K562 (cell line): ENCODE measurements at regions not wholly inside any gene's neighbourhood (a gene's known extent, or its start where the extent isn't known, plus 50 kb on each side); places are given as distances from the start of the nearest gene placed in this dataset.

Experiments
- ATF6 ChIP-seq: sonication (generic); formaldehyde crosslinking; IDR thresholded peaks from 2 replicates; pipeline ENCODE4 v1.4.0; 2020; ENCODE audit warnings: mild to moderate bottlenecking, missing genetic modification reagents
- BCL6 ChIP-seq: fragments of 250-450 bp; sonication (Bioruptor Pico); IDR thresholded peaks from 2 replicates; pipeline ENCODE4 v1.4.0; 2020
- E2F8 ChIP-seq: fragments of 450-650 bp; IDR thresholded peaks from 2 replicates; pipeline ENCODE4 v1.7.1; 2018; ENCODE audit warnings: mild to moderate bottlenecking, low read depth; ENCODE audit not compliant: partially characterized antibody
- ELF4 ChIP-seq: fragments of 450-650 bp; formaldehyde crosslinking; IDR thresholded peaks from 2 replicates; pipeline ENCODE4 v1.4.0; 2022; ENCODE audit warnings: missing genetic modification characterization
- EP400 ChIP-seq: fragments of 450-650 bp; IDR thresholded peaks from 2 replicates; pipeline ENCODE4 v1.6.1; 2017; ENCODE audit warnings: antibody characterized with exemption, mild to moderate bottlenecking, moderate library complexity
- HNRNPUL1 ChIP-seq: fragments of 200-400 bp; formaldehyde crosslinking; IDR thresholded peaks from 2 replicates; pipeline ENCODE4 v1.6.1; 2017; ENCODE audit warnings: low read length
- MCM7 ChIP-seq, 2 experiments: fragments of 450-650 bp; IDR thresholded peaks; 2 replicates each; pipeline ENCODE4 v1.6.1; 2016 to 2018
- MEF2D ChIP-seq: conservative IDR thresholded peaks from 2 replicates; pipeline ENCODE4 v1.6.1; 2016; ENCODE audit warnings: low read depth, missing genetic modification characterization, missing compliant biosample characterization
- NRF1 ChIP-seq, 2 experiments: fragments of 450-650 bp; IDR thresholded peaks in 1 of 2; conservative IDR thresholded peaks in 1 of 2; 2 replicates each; pipeline ENCODE4 v1.6.1; 2014; ENCODE audit warnings: mild to moderate bottlenecking in 2 of 2
- PURB ChIP-seq: sonication (generic); formaldehyde crosslinking; IDR thresholded peaks from 2 replicates; pipeline ENCODE4 v1.9.0; 2021; ENCODE audit warnings: low read depth, mild to moderate bottlenecking, missing genetic modification reagents
- RBM14 ChIP-seq: fragments of 200-400 bp; formaldehyde crosslinking; IDR thresholded peaks from 2 replicates; pipeline ENCODE4 v1.6.1; 2018; ENCODE audit warnings: low read depth, mild to moderate bottlenecking, low read length, moderate library complexity, borderline replicate concordance; ENCODE audit not compliant: insufficient read depth
- SMARCC2 ChIP-seq: fragments of 450-650 bp; IDR thresholded peaks from 2 replicates; pipeline ENCODE4 v1.6.1; 2017; ENCODE audit warnings: antibody characterized with exemption, moderate library complexity, mild to moderate bottlenecking, low read depth
- SNAPC5 ChIP-seq: fragments of 250-450 bp; sonication (Bioruptor Pico); IDR thresholded peaks from 2 replicates; pipeline ENCODE4 v1.8.0; 2021; ENCODE audit warnings: moderate library complexity, mild to moderate bottlenecking, inconsistent platforms
- THRA ChIP-seq: fragments of 450-650 bp; IDR thresholded peaks from 2 replicates; pipeline ENCODE4 v1.6.1; 2017; ENCODE audit warnings: mild to moderate bottlenecking, moderate library complexity
- VEZF1 ChIP-seq: fragments of 200-800 bp; sonication (Bioruptor generic); IDR thresholded peaks from 2 replicates; pipeline ENCODE4 v1.6.1; 2017; ENCODE audit warnings: missing genetic modification characterization, missing compliant biosample characterization
- ZNF311 ChIP-seq: fragments of 250-450 bp; sonication (Bioruptor Pico); IDR thresholded peaks from 2 replicates; pipeline ENCODE4 v1.4.0; 2020; ENCODE audit warnings: mild to moderate bottlenecking, moderate library complexity
- ZNF444 ChIP-seq: fragments of 250-450 bp; sonication (Bioruptor Pico); IDR thresholded peaks from 2 replicates; pipeline ENCODE4 v1.4.0; 2020; ENCODE audit warnings: mild to moderate bottlenecking, moderate library complexity
- ZNF696 ChIP-seq: fragments of 250-450 bp; sonication (Bioruptor Pico); conservative IDR thresholded peaks from 2 replicates; pipeline ENCODE4 v1.4.0; 2020; ENCODE audit warnings: mild to moderate bottlenecking, moderate library complexity
- ZNF764 ChIP-seq: fragments of 250-450 bp; sonication (Bioruptor Pico); IDR thresholded peaks from 2 replicates; pipeline ENCODE4 v1.4.0; 2020; ENCODE audit warnings: low read depth, mild to moderate bottlenecking, moderate library complexity

- TF ChIP-seq MEF2D (tag) (peak; percentile 87), ZNF696 (no peak), SMARCC2 (no peak; the same call in none of the 2 replicates), BCL6 (no peak), NRF1 (conservative IDR thresholded peaks at IDR 0.05 in 1 of 2, IDR thresholded peaks at IDR 0.05 in 1 of 2) (no peak), THRA (peak; percentile 15; the same call in 1 of the 2 replicates), ELF4 (CRISPR knock-in tag) (no peak), E2F8 (no peak), PURB (CRISPR knock-in tag) (no peak), SNAPC5 (no peak), ZNF764 (CRISPR knock-in tag) (no peak), ZNF311 (CRISPR knock-in tag) (no peak), ZNF444 (CRISPR knock-in tag) (no peak), RBM14 (no peak), VEZF1 (CRISPR knock-in tag) (no peak; the same call in 1 of the 2 replicates), MCM7 (IDR thresholded peaks at IDR 0.05) (no peak), ATF6 (CRISPR knock-in tag) (no peak), HNRNPUL1 (no peak), EP400 (0 out of 2 replicates have a peak, but pooled peaks have one; percentile 7)
Measured at GRCh38 chr20:53738945-53739798, 145.5 kb upstream of the ZNF217 start (continued).
